ENCODE measurements at regions not wholly inside any gene's neighbourhood (a gene's known extent, or its start where the extent isn't known, plus 50 kb on each side); places are given as distances from the start of the nearest gene placed in this dataset.

GRCh38 chr6:71123051-71123450, 165.6 kb upstream of the OGFRL1 start:
- H3K36me3 ChIP-seq (replicated peaks; ENCODE audit: control insufficient read depth, insufficient read depth, low read length): no peaks in the 10 kb centered on the region
- H3K27me3 ChIP-seq (ENCODE audit: control insufficient read depth, insufficient read depth, low read length): no peaks in the 10 kb centered on the region
- H3K4me3 ChIP-seq (ENCODE audit: insufficient read depth, low read depth, low read length): no peak overlapping the region
- no peak for DNase-seq

GRCh38 chr6:71124340-71124739, 164.3 kb upstream of the OGFRL1 start:
- H3K4me3 ChIP-seq (ENCODE audit: insufficient read depth, low read depth, low read length): no peak overlapping the region
- DNase-seq: no peak
- H3K27me3 ChIP-seq (ENCODE audit: control insufficient read depth, insufficient read depth, low read length): no peaks in the 10 kb centered on the region
- no peaks in the 10 kb centered on the region for H3K36me3 ChIP-seq (replicated peaks; ENCODE audit: control insufficient read depth, insufficient read depth, low read length)

GRCh38 chr6:71125216-71125615, 163.4 kb upstream of the OGFRL1 start:
- Histone ChIP-seq H3K27me3 (ENCODE audit: control insufficient read depth, insufficient read depth, low read length) (no peaks in the 10 kb centered on the region), H3K36me3 (replicated peaks; ENCODE audit: control insufficient read depth, insufficient read depth, low read length) (no peaks in the 10 kb centered on the region), H3K4me3 (ENCODE audit: insufficient read depth, low read depth, low read length) (no peak overlapping the region)
- DNase-seq: no peak

- no peak for DNase-seq
- Histone ChIP-seq H3K27me3 (ENCODE audit: control insufficient read depth, insufficient read depth, low read length) (no peaks in the 10 kb centered on the region), H3K36me3 (replicated peaks; ENCODE audit: control insufficient read depth, insufficient read depth, low read length) (no peaks in the 10 kb centered on the region), H3K4me3 (ENCODE audit: insufficient read depth, low read depth, low read length) (no peak overlapping the region)
These were observed 162.1 kb upstream of the OGFRL1 start for GRCh38 chr6:71126506-71126905.

GRCh38 chr6:71127374-71127773, 161.2 kb upstream of the OGFRL1 start:
- H3K36me3 ChIP-seq (replicated peaks; ENCODE audit: control insufficient read depth, insufficient read depth, low read length): no peaks in the 10 kb centered on the region
- no peaks in the 10 kb centered on the region for H3K27me3 ChIP-seq (ENCODE audit: control insufficient read depth, insufficient read depth, low read length)
- H3K4me3 ChIP-seq (ENCODE audit: insufficient read depth, low read depth, low read length): no peak overlapping the region
- no peak for DNase-seq

- no peak for DNase-seq
- Histone ChIP-seq H3K36me3 (replicated peaks; ENCODE audit: control insufficient read depth, insufficient read depth, low read length) (no peaks in the 10 kb centered on the region), H3K27me3 (ENCODE audit: control insufficient read depth, insufficient read depth, low read length) (no peaks in the 10 kb centered on the region), H3K4me3 (ENCODE audit: insufficient read depth, low read depth, low read length) (no peak overlapping the region)
These were observed 158.3 kb upstream of the OGFRL1 start for GRCh38 chr6:71130277-71130676.

- Histone ChIP-seq H3K27me3 (ENCODE audit: control insufficient read depth, insufficient read depth, low read length) (no peaks in the 10 kb centered on the region), H3K36me3 (replicated peaks; ENCODE audit: control insufficient read depth, insufficient read depth, low read length) (no peaks in the 10 kb centered on the region), H3K4me3 (ENCODE audit: insufficient read depth, low read depth, low read length) (no peak overlapping the region)
- no peak for DNase-seq
These were observed 153.5 kb upstream of the OGFRL1 start for GRCh38 chr6:71134929-71135642.

GRCh38 chr6:71137973-71138372, 150.6 kb upstream of the OGFRL1 start:
- Histone ChIP-seq H3K4me3 (ENCODE audit: insufficient read depth, low read depth, low read length) (no peak overlapping the region), H3K27me3 (ENCODE audit: control insufficient read depth, insufficient read depth, low read length) (no peaks in the 10 kb centered on the region), H3K36me3 (replicated peaks; ENCODE audit: control insufficient read depth, insufficient read depth, low read length) (no peaks in the 10 kb centered on the region)
- no peak for DNase-seq

GRCh38 chr6:71138376-71138775, 150.2 kb upstream of the OGFRL1 start:
- H3K4me3 ChIP-seq (ENCODE audit: insufficient read depth, low read depth, low read length): no peak overlapping the region
- DNase-seq: no peak
- no peaks in the 10 kb centered on the region for H3K27me3 ChIP-seq (ENCODE audit: control insufficient read depth, insufficient read depth, low read length)
- H3K36me3 ChIP-seq (replicated peaks; ENCODE audit: control insufficient read depth, insufficient read depth, low read length): no peaks in the 10 kb centered on the region

- no peaks in the 10 kb centered on the region for H3K27me3 ChIP-seq (ENCODE audit: control insufficient read depth, insufficient read depth, low read length)
- H3K4me3 ChIP-seq (ENCODE audit: insufficient read depth, low read depth, low read length): no peak overlapping the region
- DNase-seq: no peak
- no peaks in the 10 kb centered on the region for H3K36me3 ChIP-seq (replicated peaks; ENCODE audit: control insufficient read depth, insufficient read depth, low read length)
These were observed 149.4 kb upstream of the OGFRL1 start for GRCh38 chr6:71139249-71139648.

GRCh38 chr6:71153755-71154325, 134.8 kb upstream of the OGFRL1 start:
- no peaks in the 10 kb centered on the region for H3K27me3 ChIP-seq (ENCODE audit: control insufficient read depth, insufficient read depth, low read length)
- H3K36me3 ChIP-seq (replicated peaks; ENCODE audit: control insufficient read depth, insufficient read depth, low read length): no peaks in the 10 kb centered on the region
- DNase-seq: no peak
- H3K4me3 ChIP-seq (ENCODE audit: insufficient read depth, low read depth, low read length): no peak overlapping the region

- Histone ChIP-seq H3K27me3 (ENCODE audit: control insufficient read depth, insufficient read depth, low read length) (no peaks in the 10 kb centered on the region), H3K4me3 (ENCODE audit: insufficient read depth, low read depth, low read length) (no peak overlapping the region), H3K36me3 (replicated peaks; ENCODE audit: control insufficient read depth, insufficient read depth, low read length) (no peaks in the 10 kb centered on the region)
- DNase-seq: peak; percentile 20
These were observed 131.3 kb upstream of the OGFRL1 start for GRCh38 chr6:71157345-71157744.

- no peaks in the 10 kb centered on the region for H3K27me3 ChIP-seq (ENCODE audit: control insufficient read depth, insufficient read depth, low read length)
- no peak overlapping the region for H3K4me3 ChIP-seq (ENCODE audit: insufficient read depth, low read depth, low read length)
- DNase-seq: no peak
- no peaks in the 10 kb centered on the region for H3K36me3 ChIP-seq (replicated peaks; ENCODE audit: control insufficient read depth, insufficient read depth, low read length)
These were observed 123.7 kb upstream of the OGFRL1 start for GRCh38 chr6:71164890-71165289.

- no peak for DNase-seq
- Histone ChIP-seq H3K4me3 (ENCODE audit: insufficient read depth, low read depth, low read length) (no peak overlapping the region), H3K27me3 (ENCODE audit: control insufficient read depth, insufficient read depth, low read length) (no peaks in the 10 kb centered on the region), H3K36me3 (replicated peaks; ENCODE audit: control insufficient read depth, insufficient read depth, low read length) (no peaks in the 10 kb centered on the region)
These were observed 120.3 kb upstream of the OGFRL1 start for GRCh38 chr6:71168233-71168765.

- no peaks in the 10 kb centered on the region for H3K36me3 ChIP-seq (replicated peaks; ENCODE audit: control insufficient read depth, insufficient read depth, low read length)
- no peaks in the 10 kb centered on the region for H3K27me3 ChIP-seq (ENCODE audit: control insufficient read depth, insufficient read depth, low read length)
- H3K4me3 ChIP-seq (ENCODE audit: insufficient read depth, low read depth, low read length): no peak overlapping the region
- no peak for DNase-seq
These were observed 117.0 kb upstream of the OGFRL1 start for GRCh38 chr6:71171497-71172070.
